CD14-positive monocyte (primary cell): ENCODE measurements at regions not wholly inside any gene's neighbourhood (a gene's known extent, or its start where the extent isn't known, plus 50 kb on each side); places are given as distances from the start of the nearest gene placed in this dataset.

ENCODE experiments used
- DNase-seq, 3 donors: peaks; one replicate each; pipeline ENCODE4 v3.0.0-alpha.2; 2011 to 2022
- H2AFZ ChIP-seq: 2 replicates; pipeline ENCODE4 v1.6.0; 2012; ENCODE audit warnings: mild to moderate bottlenecking, low read depth, low read length, inconsistent platforms; ENCODE audit not compliant: insufficient read depth, poor library complexity, severe bottlenecking
- H3K27ac ChIP-seq, 2 donors: 1 replicate in 1 of 2; 2 replicates in 1 of 2; pipeline ENCODE4 v1.5.1; 2012 to 2013; ENCODE audit warnings: low read length in 2 of 2, control low read depth in 1 of 2, inconsistent platforms in 1 of 2, low read depth in 1 of 2, mild to moderate bottlenecking in 1 of 2
- H3K27me3 ChIP-seq, 2 donors: one replicate each; pipeline versions ENCODE4 v1.6.0 to v1.6.1; 2011 to 2013; ENCODE audit warnings: low read length in 2 of 2; ENCODE audit not compliant: control insufficient read depth in 2 of 2, insufficient read depth in 2 of 2
- H3K36me3 ChIP-seq, 2 donors: replicated peaks in 1 of 2; 1 replicate in 1 of 2; 2 replicates in 1 of 2; pipeline versions ENCODE4 v1.5.1 to v1.6.1; 2012 to 2013; ENCODE audit warnings: low read length in 2 of 2, control low read depth in 1 of 2, inconsistent platforms in 1 of 2, mild to moderate bottlenecking in 1 of 2; ENCODE audit not compliant: insufficient read depth in 2 of 2, control insufficient read depth in 1 of 2
- H3K4me1 ChIP-seq, 2 donors: 1 replicate in 1 of 2; 2 replicates in 1 of 2; pipeline versions ENCODE4 v1.5.1 to v1.6.1; 2012 to 2013; ENCODE audit warnings: low read length in 2 of 2, control low read depth in 1 of 2, inconsistent platforms in 1 of 2, mild to moderate bottlenecking in 1 of 2, moderate library complexity in 1 of 2; ENCODE audit not compliant: insufficient read depth in 2 of 2, control insufficient read depth in 1 of 2
- H3K4me2 ChIP-seq: replicated peaks from 2 replicates; pipeline ENCODE3; 2012; ENCODE audit warnings: low read length, moderate library complexity, mild to moderate bottlenecking; ENCODE audit not compliant: poor library complexity, severe bottlenecking; ENCODE audit errors: extremely low read depth
- H3K4me3 ChIP-seq, 3 experiments: fragments of 200-600 bp in 1 of 3; sonication (generic) in 1 of 3; replicated peaks in 1 of 3; 1 replicate in 2 of 3; 2 replicates in 1 of 3; pipeline ENCODE4 v1.5.1; 2011 to 2013; ENCODE audit warnings: low read length in 3 of 3, mild to moderate bottlenecking in 3 of 3, control low read depth in 2 of 3, low read depth in 2 of 3, inconsistent platforms in 1 of 3, moderate library complexity in 1 of 3
- H3K79me2 ChIP-seq: 2 replicates; pipeline ENCODE4 v1.6.0; 2012; ENCODE audit warnings: mild to moderate bottlenecking, control low read depth, inconsistent platforms, low read length, moderate library complexity; ENCODE audit not compliant: insufficient read depth
- H3K9ac ChIP-seq: 2 replicates; pipeline ENCODE4 v1.6.0; 2017; ENCODE audit warnings: low read length, mild to moderate bottlenecking; ENCODE audit not compliant: insufficient read depth, poor library complexity, severe bottlenecking
- H3K9me3 ChIP-seq, 2 donors: replicated peaks in 1 of 2; 1 replicate in 1 of 2; 2 replicates in 1 of 2; pipeline versions ENCODE4 v1.5.1 to v1.6.1; 2012 to 2013; ENCODE audit warnings: low read length in 2 of 2, control low read depth in 1 of 2; ENCODE audit not compliant: control insufficient read depth in 1 of 2, insufficient read depth in 1 of 2
- H4K20me1 ChIP-seq: 2 replicates; pipeline ENCODE4 v1.6.0; 2012; ENCODE audit warnings: mild to moderate bottlenecking, low read length, control low read depth, moderate library complexity; ENCODE audit not compliant: insufficient read depth
- H3K27ac Mint-ChIP-seq, 7 donors: one replicate each; pipeline ENCODE4 v1.8.0; 2020; ENCODE audit warnings: mild to moderate bottlenecking in 7 of 7, mixed read lengths in 7 of 7, moderate library complexity in 6 of 7, inconsistent platforms in 2 of 7
- H3K27me3 Mint-ChIP-seq, 3 donors: one replicate each; pipeline ENCODE4 v1.8.0; 2021 to 2022; ENCODE audit warnings: low read depth in 3 of 3, mild to moderate bottlenecking in 3 of 3, mixed read lengths in 3 of 3, moderate library complexity in 3 of 3, inconsistent platforms in 1 of 3
- H3K36me3 Mint-ChIP-seq, 2 donors: one replicate each; pipeline ENCODE4 v1.8.0; 2020; ENCODE audit warnings: mixed read lengths in 2 of 2, inconsistent platforms in 1 of 2, mild to moderate bottlenecking in 1 of 2
- H3K4me1 Mint-ChIP-seq: one replicate; pipeline ENCODE4 v1.8.0; 2020; ENCODE audit warnings: mild to moderate bottlenecking, mixed read lengths
- H3K4me3 Mint-ChIP-seq, 2 donors: one replicate each; pipeline ENCODE4 v1.8.0; 2020; ENCODE audit warnings: mild to moderate bottlenecking in 2 of 2, mixed read lengths in 2 of 2, moderate library complexity in 1 of 2
- H3K9me3 Mint-ChIP-seq, 7 donors: one replicate each; pipeline ENCODE4 v1.8.0; 2020 to 2022; ENCODE audit warnings: mixed read lengths in 7 of 7, mild to moderate bottlenecking in 6 of 7, moderate library complexity in 6 of 7, inconsistent platforms in 2 of 7
- WGBS: methylation state at CpG from one replicate; pipeline ENCODE4 v1.1.5; 2013; ENCODE audit warnings: missing lambda C conversion rate; ENCODE audit not compliant: insufficient coverage; 5-methylcytosine and 5-hydroxymethylcytosine counted together
- intact Hi-C, 2 donors: fragments of 100-400 bp; cut with micrococcal nuclease; formaldehyde crosslinking; loops; one replicate each; pipeline versions ENCODE4 v1.15.0 to v1.15.1; 2023
- TF ChIP-seq, protein P1 (sequence below): fragments of 200-600 bp; IDR thresholded peaks from one replicate; pipeline ENCODE4 v1.8.0; 2022; ENCODE audit warnings: antibody characterized with exemption, mild to moderate bottlenecking

GRCh38 chr2:109055435-109055834 is 66.4 kb upstream of the EDAR start:
- Mint-ChIP-seq H3K27ac (no peak overlapping the region), H3K4me3 (no peak overlapping the region), H3K27me3 (peaks cover 1 to 2% (median 2%) of the 10 kb centered on the region in 3 donors), H3K4me1 (no peaks in the 10 kb centered on the region), H3K9me3 (peaks cover 0 to 2% (median 0%) of the 10 kb centered on the region in 7 donors), H3K36me3 (no peaks in the 10 kb centered on the region)
- no peaks in the 10 kb centered on the region for H3K79me2 ChIP-seq
- no peaks in the 10 kb centered on the region for H3K36me3 ChIP-seq
- no peaks in the 10 kb centered on the region for H3K27me3 ChIP-seq
- no peak overlapping the region for H3K4me2 ChIP-seq
- intact Hi-C loops: no loop called here
- TF ChIP-seq, protein P1, sequence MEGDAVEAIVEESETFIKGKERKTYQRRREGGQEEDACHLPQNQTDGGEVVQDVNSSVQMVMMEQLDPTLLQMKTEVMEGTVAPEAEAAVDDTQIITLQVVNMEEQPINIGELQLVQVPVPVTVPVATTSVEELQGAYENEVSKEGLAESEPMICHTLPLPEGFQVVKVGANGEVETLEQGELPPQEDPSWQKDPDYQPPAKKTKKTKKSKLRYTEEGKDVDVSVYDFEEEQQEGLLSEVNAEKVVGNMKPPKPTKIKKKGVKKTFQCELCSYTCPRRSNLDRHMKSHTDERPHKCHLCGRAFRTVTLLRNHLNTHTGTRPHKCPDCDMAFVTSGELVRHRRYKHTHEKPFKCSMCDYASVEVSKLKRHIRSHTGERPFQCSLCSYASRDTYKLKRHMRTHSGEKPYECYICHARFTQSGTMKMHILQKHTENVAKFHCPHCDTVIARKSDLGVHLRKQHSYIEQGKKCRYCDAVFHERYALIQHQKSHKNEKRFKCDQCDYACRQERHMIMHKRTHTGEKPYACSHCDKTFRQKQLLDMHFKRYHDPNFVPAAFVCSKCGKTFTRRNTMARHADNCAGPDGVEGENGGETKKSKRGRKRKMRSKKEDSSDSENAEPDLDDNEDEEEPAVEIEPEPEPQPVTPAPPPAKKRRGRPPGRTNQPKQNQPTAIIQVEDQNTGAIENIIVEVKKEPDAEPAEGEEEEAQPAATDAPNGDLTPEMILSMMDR: no peak
- H3K4me1 ChIP-seq: no peaks in the 10 kb centered on the region
- WGBS: 80% methylated on average over 9 of the region's 14 CpGs
- H2AFZ ChIP-seq: no peak overlapping the region
- no peak overlapping the region for H3K27ac ChIP-seq
- H4K20me1 ChIP-seq: no peaks in the 10 kb centered on the region
- no peak overlapping the region for H3K9ac ChIP-seq
- H3K9me3 ChIP-seq: no peaks in the 10 kb centered on the region
- DNase-seq: no peak
- no peak overlapping the region for H3K4me3 ChIP-seq

DNA sequence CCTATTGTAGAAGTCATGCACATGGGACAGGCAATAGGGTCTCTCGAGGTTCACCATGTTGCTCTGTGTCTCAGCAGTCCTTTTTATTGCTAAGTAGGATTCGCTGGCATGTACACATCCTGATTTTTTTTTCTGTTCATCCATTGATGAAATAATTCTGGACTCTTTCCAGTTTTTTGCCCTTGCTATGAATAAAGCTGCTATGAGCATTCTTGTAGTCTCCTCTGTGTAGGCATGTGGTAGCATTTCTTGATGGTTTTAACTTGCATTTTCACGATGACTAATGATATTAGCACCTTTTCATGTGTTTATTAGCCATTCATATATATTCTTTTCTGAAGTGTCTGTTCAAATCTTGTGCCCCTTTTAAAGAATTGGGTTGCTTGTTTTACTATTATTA is 65.8 kb upstream of the EDAR start:
- Histone ChIP-seq H3K4me1 (no peaks in the 10 kb centered on the region), H3K9ac (no peak overlapping the region), H3K4me2 (no peak overlapping the region), H2AFZ (no peak overlapping the region), H3K36me3 (no peaks in the 10 kb centered on the region), H3K9me3 (no peaks in the 10 kb centered on the region), H3K79me2 (no peaks in the 10 kb centered on the region), H3K4me3 (no peak overlapping the region), H3K27ac (no peak overlapping the region), H3K27me3 (no peaks in the 10 kb centered on the region), H4K20me1 (no peaks in the 10 kb centered on the region)
- DNase-seq: no peak
- no peaks in the 10 kb centered on the region for H3K4me1 Mint-ChIP-seq
- peaks cover 1 to 2% (median 2%) of the 10 kb centered on the region in 3 donors for H3K27me3 Mint-ChIP-seq
- intact Hi-C loops: no loop called here
- peak overlapping the region in 1 of 7 donors; percentile 60 for H3K27ac Mint-ChIP-seq
- H3K9me3 Mint-ChIP-seq: peaks cover 0 to 2% (median 0%) of the 10 kb centered on the region in 7 donors
- no peaks in the 10 kb centered on the region for H3K36me3 Mint-ChIP-seq
- no peak overlapping the region for H3K4me3 Mint-ChIP-seq
- TF ChIP-seq, protein P1: no peak
- 92% methylated on average over 2 of the region's 3 CpGs for WGBS
